22Rv1 (cell line): ENCODE measurements at regions not wholly inside any gene's neighbourhood (a gene's known extent, or its start where the extent isn't known, plus 50 kb on each side); places are given as distances from the start of the nearest gene placed in this dataset.

Experiments
- H3K27ac ChIP-seq: fragments of 450-650 bp; 2 replicates; pipeline ENCODE4 v1.5.1; 2017
- CTCF ChIP-seq: fragments of 450-650 bp; IDR thresholded peaks from 2 replicates; pipeline ENCODE4 v1.5.1; 2017; ENCODE audit warnings: mild to moderate bottlenecking
- ZFX ChIP-seq: fragments of 450-650 bp; IDR thresholded peaks from 2 replicates; pipeline ENCODE4 v1.6.1; 2017; ENCODE audit warnings: antibody characterized with exemption, borderline replicate concordance

DNA sequence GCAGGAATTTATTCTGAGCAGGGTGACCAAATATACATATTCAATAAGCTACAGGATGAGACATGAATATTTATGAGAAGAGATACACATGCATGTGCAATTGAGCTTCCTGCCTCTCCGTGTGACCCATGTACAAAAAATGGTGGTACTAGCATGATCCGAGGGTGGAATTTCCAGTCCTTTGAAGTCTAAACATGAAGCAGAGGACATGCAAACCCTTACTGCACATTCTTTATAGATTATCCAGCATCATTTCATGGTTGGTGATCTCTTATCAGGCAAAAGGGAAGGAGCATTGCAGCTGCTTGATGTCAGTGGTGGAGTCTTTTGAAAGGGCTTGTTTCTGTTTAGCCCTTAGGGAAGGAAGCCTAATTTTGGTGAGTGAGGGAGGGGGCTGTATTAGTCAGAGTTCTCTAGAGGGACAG is 448.6 kb downstream of the SETD4 start:
- H3K27ac ChIP-seq, result no peak overlapping the region
- no peak for TF ChIP-seq CTCF

GRCh38 chr21:35609263-35609662 is 451.1 kb downstream of the SETD4 start:
- TF ChIP-seq ZFX (no peak), CTCF (no peak)
- H3K27ac ChIP-seq, result no peak overlapping the region

DNA sequence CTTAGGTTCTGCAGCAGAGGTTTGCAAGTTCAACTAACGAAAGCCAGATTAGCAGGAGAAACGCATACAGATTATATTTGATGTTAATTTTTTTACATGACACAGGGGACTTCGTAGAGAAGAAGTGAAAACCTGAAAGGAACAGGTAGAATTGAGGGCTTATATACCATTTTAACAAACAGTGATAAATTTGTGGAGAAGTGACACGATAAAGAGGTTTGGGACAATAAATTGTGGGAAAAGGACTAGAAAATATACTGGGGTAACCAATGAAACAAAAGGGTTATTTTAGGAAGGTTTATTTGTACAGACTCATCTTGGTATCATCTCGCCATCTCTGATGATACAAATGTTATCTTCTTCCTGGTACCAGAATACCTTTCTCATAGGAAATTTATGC is 452.9 kb downstream of the SETD4 start:
- TF ChIP-seq ZFX (no peak), CTCF (no peak)
- no peak overlapping the region for H3K27ac ChIP-seq

- H3K27ac ChIP-seq, result no peak overlapping the region
- TF ChIP-seq CTCF, result no peak
- TF ChIP-seq ZFX, result no peak
Observed at GRCh38 chr21:35606578-35606977, 453.7 kb downstream of the SETD4 start.

GRCh38 chr21:35606146-35606545 is 454.2 kb downstream of the SETD4 start:
- H3K27ac ChIP-seq, result no peak overlapping the region
- no peak for TF ChIP-seq ZFX
- no peak for TF ChIP-seq CTCF

- TF ChIP-seq CTCF (no peak), ZFX (no peak)
Observed at GRCh38 chr21:35603494-35603893, 456.8 kb downstream of the SETD4 start.

GRCh38 chr21:35602811-35603362 is 457.4 kb downstream of the SETD4 start:
- H3K27ac ChIP-seq, result no peak overlapping the region
- no peak for TF ChIP-seq ZFX
- no peak for TF ChIP-seq CTCF

More at GRCh38 chr21:35603494-35603893, 456.8 kb downstream of the SETD4 start:
- H3K27ac ChIP-seq, result no peak overlapping the region
